Mucosa of descending colon (tissue), 3 donors: ENCODE measurements at regions not wholly inside any gene's neighbourhood (a gene's known extent, or its start where the extent isn't known, plus 50 kb on each side); places are given as distances from the start of the nearest gene placed in this dataset.
"Not testable (repeated sequence)": the region's sequence is repeated elsewhere in the genome, so short reads cannot be mapped to it uniquely, and the experiment has no call there.

Source experiments
- ATAC-seq: fragments of 200-7000 bp; cut with Tn5 transposase; one replicate; pipeline ENCODE4 v1.9.1; 2020; ENCODE audit warnings: mild to moderate bottlenecking, moderate library complexity
- DNase-seq, 3 donors: peaks; one replicate each; pipeline ENCODE4 v3.0.0-alpha.2; 2020
- H3K36me3 ChIP-seq: fragments of 200-600 bp; one replicate; pipeline ENCODE4 v1.8.0; 2021; ENCODE audit warnings: low read depth, mild to moderate bottlenecking
- H3K4me1 ChIP-seq: fragments of 200-600 bp; one replicate; pipeline ENCODE4 v1.8.0; 2021; ENCODE audit warnings: low read depth, mild to moderate bottlenecking
- H3K4me3 ChIP-seq: fragments of 200-600 bp; one replicate; pipeline ENCODE4 v1.8.0; 2021; ENCODE audit warnings: mild to moderate bottlenecking
- H3K9me3 ChIP-seq: fragments of 200-600 bp; one replicate; pipeline ENCODE4 v1.8.0; 2021; ENCODE audit warnings: mild to moderate bottlenecking
- intact Hi-C, 2 donors: fragments of 100-400 bp; cut with DNase I in 1 of 2; cut with micrococcal nuclease in 1 of 2; formaldehyde crosslinking; loops; one replicate each; pipeline versions ENCODE4 v1.11.0 to v1.11.1; 2022; cut with DNase I, micrococcal nuclease
- donor health status: DM: no; HTN: no; CAD: no; lungs with moderate emphysema.
- donor health status: DM: no; HTN: no; CAD: no.
- donor health status: DM: no; HTN: yes; CAD: no.

DNA sequence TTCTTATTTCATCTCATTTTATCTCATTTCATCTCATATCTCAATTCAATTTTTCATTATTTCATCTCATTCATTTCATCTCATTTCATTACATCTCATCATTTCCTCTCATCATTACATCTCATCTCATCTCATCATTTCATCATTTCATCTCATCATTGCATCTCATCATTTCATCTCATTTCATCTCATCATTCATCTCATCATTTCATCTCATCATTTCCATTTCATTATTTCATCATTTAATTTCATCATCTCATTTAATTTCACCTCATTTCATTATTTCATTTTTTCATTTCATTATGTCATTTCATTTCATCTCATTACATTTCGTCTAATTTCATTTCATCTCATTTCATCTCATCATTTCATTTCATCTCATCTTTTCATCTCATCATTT is 2867.8 kb downstream of the RPIA start:
- ATAC-seq, H3K4me1 ChIP-seq, H3K36me3 ChIP-seq, intact Hi-C loops, DNase-seq, H3K9me3 ChIP-seq, H3K4me3 ChIP-seq: not testable (repeated sequence)

DNA sequence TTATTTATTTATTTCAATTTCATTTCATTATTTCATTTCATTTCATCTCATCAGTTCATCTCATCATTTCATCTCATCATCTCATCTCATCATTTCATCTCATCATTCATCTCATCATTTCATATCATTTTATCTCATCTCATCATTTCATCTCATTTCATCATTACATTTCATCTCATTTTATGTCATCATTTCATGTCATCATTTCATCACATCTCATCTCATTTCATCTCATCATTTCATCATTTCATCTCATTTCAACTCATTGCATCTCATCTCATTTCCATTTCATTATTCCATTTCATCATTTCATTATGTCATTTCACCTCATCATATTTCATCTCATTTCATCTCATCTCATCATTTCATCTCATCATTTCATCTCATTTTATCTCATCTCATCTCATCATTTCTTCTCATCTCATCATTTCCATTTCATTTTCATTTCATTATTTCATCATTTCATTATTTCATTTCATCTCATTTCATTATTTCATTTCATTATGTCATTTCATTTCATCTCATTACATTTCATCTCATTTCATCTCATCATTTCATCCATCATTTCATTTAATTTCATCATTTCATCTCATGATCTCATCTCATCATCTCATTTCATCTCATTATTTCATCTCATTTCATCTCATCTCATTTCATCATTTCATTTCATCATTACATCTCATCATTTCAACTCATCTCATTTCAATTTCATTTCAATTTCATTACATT is 2868.6 kb downstream of the RPIA start:
- intact Hi-C loops, H3K4me1 ChIP-seq, H3K36me3 ChIP-seq, H3K4me3 ChIP-seq, DNase-seq, H3K9me3 ChIP-seq, ATAC-seq: not testable (repeated sequence)

DNA sequence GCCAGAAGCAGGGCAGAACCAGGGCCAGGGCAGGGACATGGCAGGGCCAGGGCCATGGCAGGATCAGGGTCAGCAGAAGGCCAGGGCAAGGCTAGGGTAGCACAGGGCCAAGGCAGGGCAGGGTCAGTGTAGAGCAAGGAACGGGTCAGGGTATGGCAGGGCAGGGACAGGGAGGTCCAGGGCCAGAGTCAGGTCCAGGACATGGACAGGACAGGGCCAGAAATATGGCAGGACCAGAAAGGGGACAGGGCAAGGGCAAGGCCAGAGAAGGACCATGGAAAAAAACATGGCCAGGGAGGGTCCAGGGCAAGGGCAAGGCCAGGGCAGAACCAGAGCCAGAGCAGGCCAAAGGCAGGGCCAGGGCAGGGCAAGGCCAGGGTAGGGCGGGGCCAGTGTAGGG is 2870.7 kb downstream of the RPIA start:
- intact Hi-C loops, H3K36me3 ChIP-seq, H3K4me1 ChIP-seq, H3K9me3 ChIP-seq, ATAC-seq, DNase-seq, H3K4me3 ChIP-seq: not testable (repeated sequence)

DNA sequence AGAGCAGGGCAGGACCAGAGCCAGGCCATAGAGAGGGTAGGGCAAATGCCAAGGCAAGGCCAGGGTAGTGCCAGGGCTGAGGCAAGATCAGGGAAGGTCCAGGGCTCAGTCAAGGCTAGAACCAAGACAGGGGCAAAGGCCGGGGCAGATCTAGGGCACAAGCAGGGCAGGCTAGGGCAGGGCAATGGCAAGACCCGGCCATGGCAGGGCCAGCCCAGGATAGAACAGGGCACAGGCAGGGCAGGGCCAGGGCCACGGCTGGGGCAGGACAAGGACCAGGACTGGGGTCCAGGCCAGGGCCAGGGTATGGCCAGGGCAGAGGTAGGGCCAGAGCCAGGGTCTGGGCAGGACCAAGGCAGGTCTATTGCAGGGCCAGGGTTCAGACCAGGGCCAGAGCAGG is 2873.2 kb downstream of the RPIA start:
- H3K9me3 ChIP-seq, H3K4me1 ChIP-seq, H3K4me3 ChIP-seq, H3K36me3 ChIP-seq, intact Hi-C loops, ATAC-seq: not testable (repeated sequence)
- DNase-seq: peak in 1 of 3 donors; percentile 33

GRCh38 chr2:91565689-91566430 is 2874.4 kb downstream of the RPIA start:
- H3K4me1 ChIP-seq, ATAC-seq, H3K9me3 ChIP-seq, intact Hi-C loops, H3K36me3 ChIP-seq, H3K4me3 ChIP-seq: not testable (repeated sequence)
- peak in 1 of 3 donors; percentile 47 for DNase-seq

DNA sequence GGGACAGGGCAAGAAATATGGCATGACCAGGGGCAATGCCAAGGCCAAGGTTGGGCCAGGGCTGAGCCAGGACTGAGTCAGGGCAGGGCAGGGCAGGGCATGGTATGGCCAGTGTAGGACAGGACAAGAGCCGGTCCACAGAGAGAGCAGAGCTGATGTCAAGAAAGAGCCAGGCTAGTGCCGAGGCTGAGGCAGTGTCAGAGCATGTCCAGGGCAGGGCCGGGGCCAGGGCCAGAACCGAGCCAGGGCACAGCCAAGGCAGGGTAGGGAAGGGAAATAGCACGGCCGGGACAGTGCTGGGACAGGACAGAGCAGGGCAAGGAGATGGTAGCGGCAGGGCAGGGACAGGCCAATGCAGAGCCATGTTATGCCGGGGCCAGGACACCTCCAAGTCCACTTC is 2875.1 kb downstream of the RPIA start:
- H3K36me3 ChIP-seq, H3K4me3 ChIP-seq, H3K9me3 ChIP-seq, H3K4me1 ChIP-seq, ATAC-seq, intact Hi-C loops: not testable (repeated sequence)
- DNase-seq: peak in 1 of 3 donors; percentile 22

- H3K4me3 ChIP-seq, intact Hi-C loops, H3K4me1 ChIP-seq, H3K9me3 ChIP-seq, ATAC-seq, H3K36me3 ChIP-seq: not testable (repeated sequence)
- peak in 1 of 3 donors; percentile 37 for DNase-seq
Measured at GRCh38 chr2:91567546-91568335, 2876.3 kb downstream of the RPIA start.

DNA sequence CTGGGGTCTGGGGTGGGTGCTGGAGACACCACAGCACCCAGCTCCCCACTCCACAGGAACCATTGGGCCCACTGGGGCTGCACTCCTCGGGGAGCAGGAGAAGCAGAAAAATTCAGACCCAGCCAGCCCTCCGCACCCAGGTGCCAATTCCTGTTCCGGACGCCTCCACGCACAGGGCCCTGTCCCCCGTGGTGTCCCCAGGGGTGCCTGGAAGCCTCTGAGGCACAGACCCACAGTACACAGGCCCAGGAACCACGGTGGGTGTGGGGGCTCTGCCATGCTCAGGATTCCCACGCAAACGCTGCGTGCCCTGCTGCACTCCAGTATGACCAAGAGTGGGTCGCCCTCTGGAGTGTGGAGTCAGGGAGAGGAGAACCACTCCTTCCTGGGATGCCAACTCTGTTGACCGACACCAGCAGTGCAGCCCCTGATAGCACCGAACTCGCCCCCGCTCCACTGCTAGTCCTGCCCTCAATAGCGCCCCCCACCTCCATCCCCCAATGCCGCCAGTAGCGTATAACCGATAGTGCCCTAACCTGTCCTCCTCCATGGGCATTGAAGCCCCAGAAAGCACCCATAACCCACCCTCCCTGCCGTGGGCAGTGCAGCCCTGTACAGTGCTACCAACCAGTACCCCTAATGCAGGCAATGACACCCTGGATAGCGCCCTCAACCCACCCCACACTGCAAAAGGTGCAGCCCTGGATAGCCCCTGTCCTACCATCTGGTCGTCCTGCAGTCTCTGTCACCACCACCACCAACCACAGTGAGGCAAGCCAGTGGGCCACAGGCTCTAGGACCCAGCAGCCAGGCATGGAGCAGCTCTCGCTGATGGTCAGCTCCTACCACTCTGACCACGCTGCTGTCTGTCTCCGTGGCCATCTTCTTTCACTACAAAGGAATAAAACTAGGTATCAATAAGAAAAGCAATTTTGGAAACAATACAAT is 2877.2 kb downstream of the RPIA start:
- H3K4me1 ChIP-seq, H3K9me3 ChIP-seq, intact Hi-C loops, H3K4me3 ChIP-seq, ATAC-seq, H3K36me3 ChIP-seq: not testable (repeated sequence)
- peak in 1 of 3 donors; percentile 33 for DNase-seq

GRCh38 chr2:91571239-91571923 is 2879.9 kb downstream of the RPIA start:
- intact Hi-C loops, H3K4me1 ChIP-seq, H3K36me3 ChIP-seq, H3K4me3 ChIP-seq, ATAC-seq, H3K9me3 ChIP-seq: not testable (repeated sequence)
- peak in 1 of 3 donors; percentile 40 for DNase-seq

DNA sequence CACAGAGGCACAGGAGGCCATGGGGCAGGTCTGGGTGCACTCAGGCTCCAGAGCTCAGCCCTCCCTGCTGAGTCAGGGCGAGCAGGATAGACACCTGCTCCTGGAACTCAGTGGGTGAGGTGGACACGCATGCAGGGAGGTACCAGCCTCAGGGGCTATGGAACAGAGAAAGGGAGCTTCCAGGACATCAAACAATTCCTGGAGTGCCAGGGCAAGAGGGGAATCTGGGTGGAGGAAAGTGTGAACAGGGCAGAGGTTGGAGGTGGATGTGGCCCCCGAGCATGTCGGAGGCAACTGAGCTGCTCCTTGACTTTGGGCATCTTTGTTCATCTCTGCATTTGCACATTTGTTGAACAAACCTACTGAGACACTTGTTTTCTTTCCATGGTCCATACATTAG is 2881.5 kb downstream of the RPIA start:
- H3K4me3 ChIP-seq, H3K36me3 ChIP-seq, H3K9me3 ChIP-seq, H3K4me1 ChIP-seq, DNase-seq, intact Hi-C loops, ATAC-seq: not testable (repeated sequence)

DNA sequence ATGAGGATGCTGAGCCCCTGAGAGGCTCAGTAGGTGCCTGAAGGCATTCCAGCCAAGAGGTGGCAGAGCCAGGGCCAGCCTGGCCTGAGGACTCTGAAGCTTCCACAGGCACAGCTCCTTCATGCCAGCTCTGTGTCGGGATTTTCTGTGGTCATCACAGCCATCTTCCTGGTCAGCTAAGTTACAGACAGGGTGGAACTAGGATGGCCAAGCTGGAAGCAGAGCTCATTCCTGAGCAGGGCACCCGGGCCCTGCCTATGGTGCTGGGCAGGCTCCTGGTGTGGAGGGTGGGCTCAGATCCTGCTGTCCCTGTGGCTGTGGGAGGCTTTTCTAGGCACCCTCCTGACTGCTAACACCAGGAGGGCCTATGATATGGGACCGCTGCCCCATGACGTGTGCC is 2882.3 kb downstream of the RPIA start:
- intact Hi-C loops, DNase-seq, H3K9me3 ChIP-seq, ATAC-seq, H3K4me1 ChIP-seq, H3K4me3 ChIP-seq, H3K36me3 ChIP-seq: not testable (repeated sequence)

DNA sequence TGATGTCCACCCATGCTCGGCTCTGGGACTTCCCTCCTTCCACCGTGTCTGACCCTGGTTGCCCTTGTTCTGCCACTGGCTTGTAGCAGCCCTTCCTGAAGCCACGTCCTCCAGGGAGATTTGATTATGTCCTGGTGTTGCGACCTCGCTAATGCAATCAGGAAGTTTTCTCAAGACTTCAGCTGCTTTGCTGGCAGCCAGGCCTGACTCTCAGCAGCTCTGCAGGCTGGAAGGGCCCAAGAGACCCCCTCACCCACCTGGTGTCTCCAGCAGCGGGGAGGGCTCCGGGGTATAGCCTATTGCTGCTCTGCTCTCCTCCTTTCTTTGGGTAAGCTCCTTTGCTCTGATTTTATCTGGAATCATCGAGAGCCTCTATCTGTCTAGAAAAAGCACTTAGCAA is 2882.8 kb downstream of the RPIA start:
- DNase-seq, H3K4me1 ChIP-seq, ATAC-seq, H3K36me3 ChIP-seq, H3K9me3 ChIP-seq, intact Hi-C loops, H3K4me3 ChIP-seq: not testable (repeated sequence)

GRCh38 chr2:91575701-91576100 is 2884.2 kb downstream of the RPIA start:
- not testable (repeated sequence) for ATAC-seq, DNase-seq

More at GRCh38 chr2:91575701-91576100, 2884.2 kb downstream of the RPIA start:
- H3K4me3 ChIP-seq, H3K9me3 ChIP-seq, H3K36me3 ChIP-seq, intact Hi-C loops, H3K4me1 ChIP-seq: not testable (repeated sequence)
